SK-N-SH (cell line): ENCODE measurements at regions not wholly inside any gene's neighbourhood (a gene's known extent, or its start where the extent isn't known, plus 50 kb on each side); places are given as distances from the start of the nearest gene placed in this dataset.

Source experiments
- CTCF ChIA-PET: fragments of 300-600, 350-600 bp; formaldehyde crosslinking; extraction: SDS; loops from one replicate; lab custom pipeline; 2021; lab: Yijun Ruan, JAX
- POLR2A ChIA-PET: fragments of 350-600 bp; sonication (Branson Sonifier 250); formaldehyde crosslinking; extraction: SDS; loops from one replicate; lab custom pipeline; 2020; ENCODE audit warnings: antibody characterized with exemption, inconsistent platforms; lab: Yijun Ruan, JAX
- DNase-seq: peaks from one replicate; pipeline ENCODE4 v3.0.0; 2012
- H2AFZ ChIP-seq: fragments of 200-600 bp; sonication (generic); 2 replicates; pipeline ENCODE4 v1.8.1; 2016; ENCODE audit warnings: antibody characterized with exemption, mild to moderate bottlenecking, low read depth
- H3F3A ChIP-seq: fragments of 200-600 bp; sonication (generic); replicated peaks from 2 replicates; pipeline ENCODE3; 2016; ENCODE audit warnings: antibody characterized with exemption, mild to moderate bottlenecking; ENCODE audit not compliant: insufficient read depth
- H3K27ac ChIP-seq, 2 experiments: fragments of 200-500 bp in 1 of 2; fragments of 200-600 bp in 1 of 2; sonication (Bioruptor generic) in 1 of 2; sonication (generic), shearing (Covaris generic) in 1 of 2; 2 replicates each; pipeline versions ENCODE4 v1.5.1 to v1.6.1; 2014 to 2016; ENCODE audit warnings: low read depth in 2 of 2, inconsistent platforms in 1 of 2, low read length in 1 of 2, mild to moderate bottlenecking in 1 of 2, mixed read lengths in 1 of 2
- H3K27me3 ChIP-seq: fragments of 200-600 bp; sonication (generic), shearing (Covaris generic); 2 replicates; pipeline ENCODE4 v1.6.1; 2016; ENCODE audit warnings: mixed run types; ENCODE audit not compliant: insufficient read depth
- H3K36me3 ChIP-seq, 2 experiments: fragments of 200-500 bp in 1 of 2; fragments of 200-600 bp in 1 of 2; sonication (Bioruptor generic) in 1 of 2; sonication (generic) in 1 of 2; replicated peaks in 1 of 2; 2 replicates each; pipeline versions ENCODE3 to v1.5.1; 2014 to 2016; ENCODE audit warnings: low read length in 1 of 2, mild to moderate bottlenecking in 1 of 2; ENCODE audit not compliant: insufficient read depth in 2 of 2, control insufficient read depth in 1 of 2
- H3K4me1 ChIP-seq, 2 experiments: fragments of 200-500 bp in 1 of 2; fragments of 200-600 bp in 1 of 2; sonication (Bioruptor generic) in 1 of 2; sonication (generic), shearing (Covaris generic) in 1 of 2; 2 replicates each; pipeline versions ENCODE4 v1.5.1 to v1.6.1; 2014 to 2016; ENCODE audit warnings: low read depth in 1 of 2, low read length in 1 of 2, mixed run types in 1 of 2; ENCODE audit not compliant: insufficient read depth in 2 of 2, control insufficient read depth in 1 of 2
- H3K4me2 ChIP-seq: fragments of 200-600 bp; sonication (generic), shearing (Covaris generic); 2 replicates; pipeline ENCODE4 v1.6.1; 2017; ENCODE audit warnings: mixed run types
- H3K4me3 ChIP-seq, 2 experiments: fragments of 200-500 bp in 1 of 2; fragments of 200-600 bp in 1 of 2; sonication (Bioruptor generic) in 1 of 2; sonication (generic), shearing (Covaris generic) in 1 of 2; 2 replicates each; pipeline versions ENCODE4 v1.5.1 to v1.8.1; 2014 to 2016; ENCODE audit warnings: low read depth in 2 of 2, inconsistent platforms in 1 of 2, low read length in 1 of 2, mild to moderate bottlenecking in 1 of 2, mixed read lengths in 1 of 2, moderate library complexity in 1 of 2
- H3K79me2 ChIP-seq: fragments of 200-600 bp; sonication (generic); 2 replicates; pipeline ENCODE4 v1.8.1; 2017; ENCODE audit warnings: mild to moderate bottlenecking; ENCODE audit not compliant: insufficient read depth
- H3K9ac ChIP-seq: fragments of 200-600 bp; sonication (generic); 2 replicates; pipeline ENCODE4 v1.6.1; 2017; ENCODE audit warnings: mixed run types
- H3K9me2 ChIP-seq: fragments of 200-600 bp; sonication (generic); 2 replicates; pipeline ENCODE4 v1.6.1; 2017; ENCODE audit warnings: mixed run types
- H3K9me3 ChIP-seq: fragments of 200-600 bp; sonication (generic); 2 replicates; pipeline ENCODE4 v1.6.1; 2017; ENCODE audit warnings: mixed run types, mild to moderate bottlenecking, moderate library complexity
- H4K20me1 ChIP-seq: fragments of 200-600 bp; sonication (generic); 2 replicates; pipeline ENCODE4 v1.6.1; 2017; ENCODE audit warnings: mild to moderate bottlenecking, mixed run types; ENCODE audit not compliant: insufficient read depth
- CTCF ChIP-seq: fragments of 200-600 bp; sonication (generic); IDR thresholded peaks from 2 replicates; pipeline ENCODE4 v1.6.1; 2017; ENCODE audit warnings: antibody characterized with exemption, mild to moderate bottlenecking, moderate library complexity
- ELF1 ChIP-seq: IDR thresholded peaks from 2 replicates; pipeline ENCODE4 v1.4.0; 2012
- EP300 ChIP-seq, 2 experiments: IDR thresholded peaks; 2 replicates each; pipeline versions ENCODE4 v1.4.0 to v1.6.1; 2012; ENCODE audit warnings: borderline replicate concordance in 1 of 2, low read depth in 1 of 2, low read length in 1 of 2
- EZH2phosphoT487 ChIP-seq: fragments of 200-600 bp; sonication (generic); IDR thresholded peaks from 2 replicates; pipeline ENCODE4 v1.6.1; 2017; ENCODE audit warnings: low read depth, mixed run types, mild to moderate bottlenecking, antibody characterized with exemption, moderate library complexity, borderline replicate concordance
- IRF3 ChIP-seq: fragments of 150-350 bp; IDR thresholded peaks from 2 replicates; pipeline ENCODE4 v1.6.1; 2016; ENCODE audit warnings: mild to moderate bottlenecking, low read depth, low read length
- JUND ChIP-seq: IDR thresholded peaks from 2 replicates; pipeline ENCODE4 v1.4.0; 2012
- MAX ChIP-seq: IDR thresholded peaks from 2 replicates; pipeline ENCODE4 v1.4.0; 2012; ENCODE audit warnings: low read depth
- MXI1 ChIP-seq: IDR thresholded peaks from 2 replicates; pipeline ENCODE4 v1.6.1; 2012; ENCODE audit warnings: mild to moderate bottlenecking, low read depth, low read length, improper control_type of control experiment
- NFIC ChIP-seq: IDR thresholded peaks from 2 replicates; pipeline ENCODE4 v1.4.0; 2012; ENCODE audit warnings: borderline replicate concordance
- NRF1 ChIP-seq: IDR thresholded peaks from 2 replicates; pipeline ENCODE4 v1.6.1; 2012; ENCODE audit warnings: low read depth, mild to moderate bottlenecking, low read length
- PBX3 ChIP-seq: IDR thresholded peaks from 2 replicates; pipeline ENCODE4; 2012
- REST ChIP-seq: IDR thresholded peaks from 2 replicates; pipeline ENCODE4 v1.6.1; 2012; ENCODE audit warnings: mild to moderate bottlenecking, low read depth, low read length, moderate library complexity
- RXRA ChIP-seq: IDR thresholded peaks from 2 replicates; pipeline ENCODE4 v1.4.0; 2012; ENCODE audit warnings: low read depth, mild to moderate bottlenecking, borderline replicate concordance
- TAF1 ChIP-seq: IDR thresholded peaks from 2 replicates; pipeline ENCODE4 v1.6.1; 2012; ENCODE audit warnings: low read depth, mild to moderate bottlenecking, low read length, moderate library complexity, borderline replicate concordance
- TCF12 ChIP-seq: IDR thresholded peaks from 2 replicates; pipeline ENCODE4 v1.4.0; 2012
- USF2 ChIP-seq: fragments of 150-350 bp; IDR thresholded peaks from 2 replicates; pipeline ENCODE4 v1.6.1; 2017; ENCODE audit warnings: antibody characterized with exemption, low read length, low read depth, borderline replicate concordance
- YY1 ChIP-seq: IDR thresholded peaks from 2 replicates; pipeline ENCODE4 v1.4.0; 2012; ENCODE audit warnings: low read depth, mild to moderate bottlenecking
- ZBTB33 ChIP-seq: IDR thresholded peaks from 2 replicates; pipeline ENCODE4 v1.4.0; 2012; ENCODE audit warnings: low read depth, borderline replicate concordance
- WGBS: methylation state at CpG from one replicate; pipeline ENCODE4 v1.1.6; 2017; ENCODE audit warnings: low lambda C conversion rate; 5-methylcytosine and 5-hydroxymethylcytosine counted together

- ChIA-PET POLR2A (no interaction called here), CTCF (interaction anchor here (1.3 kb wide), 1 partner anchor 13 kb away, joined by 4 read pairs; no protein-coding TSS in a partner anchor)
- no peak for DNase-seq
- H3K9me3 ChIP-seq = peaks cover 7% of the 10 kb centered on the region; the same call in 1 of the 2 replicates
- H3K27me3 ChIP-seq = no peaks in the 10 kb centered on the region
- 18% methylated on average over 2 of the region's 2 CpGs for WGBS
- H3K9me2 ChIP-seq = no peaks in the 10 kb centered on the region
- no peak overlapping the region for H2AFZ ChIP-seq
- no peaks in the 10 kb centered on the region for H3K79me2 ChIP-seq
- TF ChIP-seq YY1 (no peak), NFIC (no peak), TCF12 (no peak), EP300 (IDR thresholded peaks at IDR 0.05; ENCODE audit: borderline replicate concordance in 1 of 2, low read depth in 1 of 2, low read length in 1 of 2) (no peak), MAX (no peak), JUND (no peak), EZH2phosphoT487 (no peak), REST (no peak), RXRA (no peak), MXI1 (no peak), CTCF (no peak), ELF1 (no peak), USF2 (no peak), TAF1 (no peak), NRF1 (no peak), IRF3 (no peak), PBX3 (no peak), ZBTB33 (no peak)
- H3K4me2 ChIP-seq = no peak overlapping the region
- H3K4me3 ChIP-seq = no peak overlapping the region
- H3K9ac ChIP-seq = no peak overlapping the region
- no peaks in the 10 kb centered on the region for H3K36me3 ChIP-seq
- H3K27ac ChIP-seq = no peak overlapping the region
- H4K20me1 ChIP-seq = no peaks in the 10 kb centered on the region
- no peaks in the 10 kb centered on the region for H3K4me1 ChIP-seq
- no peaks in the 10 kb centered on the region for H3F3A ChIP-seq
Measured at GRCh38 chr2:5173876-5174535, 518.2 kb upstream of the SOX11 start.
